Adipocyte (in vitro differentiated cells): ENCODE measurements at regions not wholly inside any gene's neighbourhood (a gene's known extent, or its start where the extent isn't known, plus 50 kb on each side); places are given as distances from the start of the nearest gene placed in this dataset.

ENCODE experiments used
- DNase-seq: peaks from one replicate; pipeline ENCODE4 v3.0.0-alpha.2; 2015; ENCODE audit warnings: low read depth
- H3K27me3 ChIP-seq: replicated peaks from 2 replicates; pipeline ENCODE4 v1.7.0; 2013; ENCODE audit warnings: mild to moderate bottlenecking, low read length, moderate library complexity; ENCODE audit not compliant: control insufficient read depth, insufficient read depth
- H3K36me3 ChIP-seq: 2 replicates; pipeline ENCODE4 v1.7.0; 2013; ENCODE audit warnings: low read length, mild to moderate bottlenecking, moderate library complexity; ENCODE audit not compliant: control insufficient read depth, insufficient read depth, severe bottlenecking
- H3K4me1 ChIP-seq: 2 replicates; pipeline ENCODE4 v1.7.0; 2013; ENCODE audit warnings: mild to moderate bottlenecking, low read length, moderate library complexity; ENCODE audit not compliant: control insufficient read depth, insufficient read depth
- H3K4me3 ChIP-seq: 2 replicates; pipeline ENCODE4 v1.7.0; 2013; ENCODE audit warnings: mild to moderate bottlenecking, low read length, moderate library complexity
- H3K9ac ChIP-seq: 2 replicates; pipeline ENCODE4 v1.7.0; 2013; ENCODE audit warnings: mild to moderate bottlenecking, low read length, moderate library complexity
- H3K9me3 ChIP-seq: 2 replicates; pipeline ENCODE4 v1.7.0; 2013; ENCODE audit warnings: mild to moderate bottlenecking, low read length, moderate library complexity; ENCODE audit not compliant: control insufficient read depth

- no peak for DNase-seq
- Histone ChIP-seq H3K4me3 (no peak overlapping the region), H3K4me1 (no peaks in the 10 kb centered on the region), H3K9ac (no peak overlapping the region), H3K36me3 (no peaks in the 10 kb centered on the region), H3K27me3 (peaks cover 35% of the 10 kb centered on the region), H3K9me3 (peaks cover 18% of the 10 kb centered on the region)
Measured at GRCh38 chr7:1340031-1340430, 107.4 kb downstream of the UNCX start.

- Histone ChIP-seq H3K27me3 (peaks cover 39% of the 10 kb centered on the region), H3K9me3 (peaks cover 18% of the 10 kb centered on the region), H3K36me3 (no peaks in the 10 kb centered on the region), H3K4me3 (no peak overlapping the region), H3K9ac (no peak overlapping the region), H3K4me1 (no peaks in the 10 kb centered on the region)
- DNase-seq = no peak
Measured at GRCh38 chr7:1340461-1341360, 108.0 kb downstream of the UNCX start.

- Histone ChIP-seq H3K9ac (no peak overlapping the region), H3K4me3 (no peak overlapping the region), H3K9me3 (peaks cover 13% of the 10 kb centered on the region), H3K27me3 (peaks cover 47% of the 10 kb centered on the region), H3K36me3 (no peaks in the 10 kb centered on the region), H3K4me1 (no peaks in the 10 kb centered on the region)
- DNase-seq = no peak
Measured at GRCh38 chr7:1341361-1342089, 108.9 kb downstream of the UNCX start.

GRCh38 chr7:1342090-1342640 lies 109.5 kb downstream of the UNCX start:
- H3K36me3 ChIP-seq = no peaks in the 10 kb centered on the region
- DNase-seq = no peak
- no peak overlapping the region for H3K4me3 ChIP-seq
- peaks cover 51% of the 10 kb centered on the region for H3K27me3 ChIP-seq
- peaks cover 7% of the 10 kb centered on the region for H3K9me3 ChIP-seq
- H3K9ac ChIP-seq = no peak overlapping the region
- H3K4me1 ChIP-seq = no peaks in the 10 kb centered on the region

GRCh38 chr7:1343551-1343950 lies 110.9 kb downstream of the UNCX start:
- Histone ChIP-seq H3K36me3 (no peaks in the 10 kb centered on the region), H3K27me3 (peaks cover 54% of the 10 kb centered on the region)
- no peak for DNase-seq

GRCh38 chr7:1344421-1344820 lies 111.7 kb downstream of the UNCX start:
- no peak for DNase-seq
- H3K27me3 ChIP-seq = peaks cover 55% of the 10 kb centered on the region
- no peak overlapping the region for H3K4me3 ChIP-seq
- no peaks in the 10 kb centered on the region for H3K4me1 ChIP-seq
- no peak overlapping the region for H3K9ac ChIP-seq
- H3K36me3 ChIP-seq = no peaks in the 10 kb centered on the region
- H3K9me3 ChIP-seq = no peaks in the 10 kb centered on the region

More at GRCh38 chr7:1343551-1343950, 110.9 kb downstream of the UNCX start:
- Histone ChIP-seq H3K9ac (no peak overlapping the region), H3K4me1 (no peaks in the 10 kb centered on the region), H3K4me3 (no peak overlapping the region), H3K9me3 (no peaks in the 10 kb centered on the region)

- no peak overlapping the region for H3K4me3 ChIP-seq
- no peaks in the 10 kb centered on the region for H3K36me3 ChIP-seq
- H3K9me3 ChIP-seq = no peaks in the 10 kb centered on the region
- peaks cover 54% of the 10 kb centered on the region for H3K27me3 ChIP-seq
- no peak for DNase-seq
- no peaks in the 10 kb centered on the region for H3K4me1 ChIP-seq
- H3K9ac ChIP-seq = no peak overlapping the region
Measured at GRCh38 chr7:1344981-1345701, 112.5 kb downstream of the UNCX start.

GRCh38 chr7:1345796-1346755 lies 113.2 kb downstream of the MICALL2 start:
- H3K27me3 ChIP-seq = peaks cover 50% of the 10 kb centered on the region
- H3K9ac ChIP-seq = no peak overlapping the region
- no peaks in the 10 kb centered on the region for H3K4me1 ChIP-seq
- no peaks in the 10 kb centered on the region for H3K9me3 ChIP-seq
- no peaks in the 10 kb centered on the region for H3K36me3 ChIP-seq
- no peak overlapping the region for H3K4me3 ChIP-seq
- no peak for DNase-seq

GRCh38 chr7:1346851-1347250 lies 112.4 kb downstream of the MICALL2 start:
- peaks cover 54% of the 10 kb centered on the region for H3K27me3 ChIP-seq
- no peak overlapping the region for H3K4me3 ChIP-seq
- H3K9me3 ChIP-seq = no peaks in the 10 kb centered on the region
- H3K36me3 ChIP-seq = no peaks in the 10 kb centered on the region
- no peaks in the 10 kb centered on the region for H3K4me1 ChIP-seq
- H3K9ac ChIP-seq = no peak overlapping the region
- no peak for DNase-seq

GRCh38 chr7:1348096-1348822 lies 111.0 kb downstream of the MICALL2 start:
- no peak for DNase-seq

More at GRCh38 chr7:1348096-1348822, 111.0 kb downstream of the MICALL2 start:
- no peaks in the 10 kb centered on the region for H3K4me1 ChIP-seq
- no peak overlapping the region for H3K4me3 ChIP-seq
- H3K9ac ChIP-seq = no peak overlapping the region
- H3K27me3 ChIP-seq = peaks cover 56% of the 10 kb centered on the region
- H3K36me3 ChIP-seq = no peaks in the 10 kb centered on the region
- H3K9me3 ChIP-seq = no peaks in the 10 kb centered on the region
